Colonic mucosa (tissue), 4 donors: ENCODE measurements at regions not wholly inside any gene's neighbourhood (a gene's known extent, or its start where the extent isn't known, plus 50 kb on each side); places are given as distances from the start of the nearest gene placed in this dataset.

Source experiments
- DNase-seq: peaks from one replicate; pipeline ENCODE4 v3.0.0-alpha.2; 2020
- H3K27ac ChIP-seq: fragments of 200-600 bp; one replicate; pipeline ENCODE4 v1.8.0; 2021
- H3K27me3 ChIP-seq: fragments of 200-600 bp; one replicate; pipeline ENCODE4 v1.8.0; 2021
- H3K36me3 ChIP-seq: fragments of 200-600 bp; one replicate; pipeline ENCODE4 v1.8.0; 2021
- H3K4me1 ChIP-seq: fragments of 200-600 bp; one replicate; pipeline ENCODE4 v1.8.0; 2021; ENCODE audit warnings: mild to moderate bottlenecking
- H3K4me3 ChIP-seq: fragments of 200-600 bp; one replicate; pipeline ENCODE4 v1.8.0; 2021
- H3K9ac ChIP-seq, 2 donors: one replicate each; pipeline ENCODE4 v1.7.0; 2013; ENCODE audit warnings: control low read depth in 2 of 2, low read depth in 2 of 2, low read length in 2 of 2
- H3K9me3 ChIP-seq: fragments of 200-600 bp; one replicate; pipeline ENCODE4 v1.8.0; 2021
- CTCF ChIP-seq: fragments of 200-600 bp; IDR thresholded peaks from one replicate; pipeline ENCODE4 v1.8.0; 2022; ENCODE audit warnings: antibody characterized with exemption, mild to moderate bottlenecking
- intact Hi-C: fragments of 100-400 bp; cut with DNase I; formaldehyde crosslinking; loops from one replicate; pipeline ENCODE4 v1.14.1; 2022
- donor health status: healthy.
- donor health status: DM: no; HTN: no; CAD: no.
- donor health status: DM: no; HTN: no; CAD: no.

GRCh38 chr17:33908363-33909064, 346.6 kb upstream of the CCL2 start:
- Histone ChIP-seq H3K9me3 (no peaks in the 10 kb centered on the region), H3K4me1 (no peaks in the 10 kb centered on the region), H3K27ac (no peak overlapping the region), H3K36me3 (no peaks in the 10 kb centered on the region), H3K27me3 (no peaks in the 10 kb centered on the region), H3K9ac (no peak overlapping the region), H3K4me3 (no peak overlapping the region)
- intact Hi-C loops: no loop called here
- no peak for TF ChIP-seq CTCF
- DNase-seq: no peak

GRCh38 chr17:33910200-33910857, 344.8 kb upstream of the CCL2 start:
- H3K4me3 ChIP-seq: no peak overlapping the region
- no peaks in the 10 kb centered on the region for H3K4me1 ChIP-seq
- intact Hi-C loops: no loop called here
- no peak for TF ChIP-seq CTCF
- H3K9ac ChIP-seq: no peak overlapping the region
- no peak overlapping the region for H3K27ac ChIP-seq
- H3K36me3 ChIP-seq: no peaks in the 10 kb centered on the region
- H3K9me3 ChIP-seq: no peaks in the 10 kb centered on the region
- no peaks in the 10 kb centered on the region for H3K27me3 ChIP-seq
- no peak for DNase-seq

- no peaks in the 10 kb centered on the region for H3K9me3 ChIP-seq
- DNase-seq: no peak
- no peaks in the 10 kb centered on the region for H3K4me1 ChIP-seq
- no peak overlapping the region for H3K4me3 ChIP-seq
- no peaks in the 10 kb centered on the region for H3K27me3 ChIP-seq
- intact Hi-C loops: no loop called here
- H3K36me3 ChIP-seq: no peaks in the 10 kb centered on the region
- no peak overlapping the region for H3K9ac ChIP-seq
- H3K27ac ChIP-seq: no peak overlapping the region
- TF ChIP-seq CTCF: no peak
Observed at GRCh38 chr17:33914125-33914524, 341.0 kb upstream of the CCL2 start.

- Histone ChIP-seq H3K9me3 (no peaks in the 10 kb centered on the region), H3K27ac (no peak overlapping the region), H3K36me3 (no peaks in the 10 kb centered on the region), H3K4me1 (no peaks in the 10 kb centered on the region), H3K4me3 (no peak overlapping the region), H3K27me3 (no peaks in the 10 kb centered on the region), H3K9ac (no peak overlapping the region)
- no peak for TF ChIP-seq CTCF
- intact Hi-C loops: no loop called here
- no peak for DNase-seq
Observed at GRCh38 chr17:33922971-33923370, 332.1 kb upstream of the CCL2 start.

GRCh38 chr17:33924104-33924503, 331.0 kb upstream of the CCL2 start:
- DNase-seq: no peak
- Histone ChIP-seq H3K36me3 (no peaks in the 10 kb centered on the region), H3K9me3 (no peaks in the 10 kb centered on the region), H3K4me1 (no peaks in the 10 kb centered on the region), H3K27me3 (no peaks in the 10 kb centered on the region), H3K9ac (no peak overlapping the region), H3K27ac (no peak overlapping the region), H3K4me3 (no peak overlapping the region)
- TF ChIP-seq CTCF: no peak
- intact Hi-C loops: no loop called here
